Activated CD8-positive, alpha-beta T cell treated with anti-CD3 and anti-CD28 coated beads for 36 hours (primary cell): ENCODE measurements at regions not wholly inside any gene's neighbourhood (a gene's known extent, or its start where the extent isn't known, plus 50 kb on each side); places are given as distances from the start of the nearest gene placed in this dataset.

ENCODE experiments used
- ATAC-seq: fragments of 200-7000 bp; cut with Tn5 transposase; one replicate; pipeline ENCODE4 v1.10.0; 2021; ENCODE audit warnings: mild to moderate bottlenecking, moderate library complexity
- CTCF ChIA-PET: fragments of 350-600 bp; sonication (Branson Sonifier 250); formaldehyde crosslinking; loops from one replicate; lab custom pipeline; 2021; ENCODE audit warnings: antibody characterized with exemption; lab: Charles Lee
- POLR2A ChIA-PET: fragments of 350-600 bp; sonication (Branson Sonifier 250); formaldehyde crosslinking; loops from one replicate; lab custom pipeline; 2021; ENCODE audit warnings: antibody characterized with exemption; lab: Charles Lee
- DNase-seq: peaks from one replicate; pipeline ENCODE4 v3.0.0-alpha.2; 2020
- H3K27ac Mint-ChIP-seq: one replicate; pipeline ENCODE4 v1.8.0; 2021; ENCODE audit warnings: mild to moderate bottlenecking, mixed read lengths
- H3K27me3 Mint-ChIP-seq: one replicate; pipeline ENCODE4 v1.8.0; 2021; ENCODE audit warnings: mixed read lengths
- H3K36me3 Mint-ChIP-seq: one replicate; pipeline ENCODE4 v1.8.0; 2021; ENCODE audit warnings: low read depth, mixed read lengths
- H3K4me1 Mint-ChIP-seq: one replicate; pipeline ENCODE4 v1.8.0; 2021; ENCODE audit warnings: low read depth, mixed read lengths
- H3K4me3 Mint-ChIP-seq: one replicate; pipeline ENCODE4 v1.8.0; 2021; ENCODE audit warnings: mild to moderate bottlenecking, moderate library complexity, mixed read lengths
- H3K9me3 Mint-ChIP-seq: one replicate; pipeline ENCODE4 v1.8.0; 2021; ENCODE audit warnings: mixed read lengths
- intact Hi-C: fragments of 100-400 bp; cut with micrococcal nuclease; formaldehyde crosslinking; loops from one replicate; pipeline ENCODE4 v1.10.0; 2022
- TF ChIP-seq, protein P1 (sequence below): fragments of 200-600 bp; IDR thresholded peaks from one replicate; pipeline ENCODE4 v1.8.0; 2022; ENCODE audit warnings: antibody characterized with exemption, mild to moderate bottlenecking

DNA sequence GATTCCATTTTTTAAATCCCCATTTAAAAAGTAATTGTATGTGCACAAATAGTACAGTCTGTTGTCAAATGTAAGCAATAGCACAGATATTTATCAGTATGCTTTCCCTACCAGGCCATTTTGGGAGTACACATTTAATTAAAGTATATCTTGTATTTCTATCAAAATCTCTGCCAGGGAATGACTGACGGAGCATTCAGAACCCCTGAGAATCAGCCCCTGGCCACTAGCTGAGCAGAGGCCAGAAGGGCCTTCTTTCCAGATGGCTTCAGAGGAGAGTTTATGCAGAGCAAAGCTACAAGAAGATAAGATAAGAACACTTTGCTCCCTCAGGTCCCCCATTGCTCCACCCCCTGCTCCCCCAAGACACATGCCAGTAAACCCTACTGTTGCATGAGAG is 99.9 kb upstream of the PROX1 start:
- Mint-ChIP-seq H3K4me1 (no peaks in the 10 kb centered on the region), H3K27me3 (no peaks in the 10 kb centered on the region), H3K4me3 (no peak overlapping the region), H3K9me3 (no peaks in the 10 kb centered on the region), H3K36me3 (no peaks in the 10 kb centered on the region), H3K27ac (no peak overlapping the region)
- no peak for ATAC-seq
- intact Hi-C loops, result no loop called here
- POLR2A ChIA-PET, result no interaction called here
- TF ChIP-seq, protein P1, sequence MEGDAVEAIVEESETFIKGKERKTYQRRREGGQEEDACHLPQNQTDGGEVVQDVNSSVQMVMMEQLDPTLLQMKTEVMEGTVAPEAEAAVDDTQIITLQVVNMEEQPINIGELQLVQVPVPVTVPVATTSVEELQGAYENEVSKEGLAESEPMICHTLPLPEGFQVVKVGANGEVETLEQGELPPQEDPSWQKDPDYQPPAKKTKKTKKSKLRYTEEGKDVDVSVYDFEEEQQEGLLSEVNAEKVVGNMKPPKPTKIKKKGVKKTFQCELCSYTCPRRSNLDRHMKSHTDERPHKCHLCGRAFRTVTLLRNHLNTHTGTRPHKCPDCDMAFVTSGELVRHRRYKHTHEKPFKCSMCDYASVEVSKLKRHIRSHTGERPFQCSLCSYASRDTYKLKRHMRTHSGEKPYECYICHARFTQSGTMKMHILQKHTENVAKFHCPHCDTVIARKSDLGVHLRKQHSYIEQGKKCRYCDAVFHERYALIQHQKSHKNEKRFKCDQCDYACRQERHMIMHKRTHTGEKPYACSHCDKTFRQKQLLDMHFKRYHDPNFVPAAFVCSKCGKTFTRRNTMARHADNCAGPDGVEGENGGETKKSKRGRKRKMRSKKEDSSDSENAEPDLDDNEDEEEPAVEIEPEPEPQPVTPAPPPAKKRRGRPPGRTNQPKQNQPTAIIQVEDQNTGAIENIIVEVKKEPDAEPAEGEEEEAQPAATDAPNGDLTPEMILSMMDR, result no peak
- CTCF ChIA-PET, result no interaction called here
- no peak for DNase-seq

- intact Hi-C loops, result no loop called here
- TF ChIP-seq, protein P1, result no peak
- Mint-ChIP-seq H3K36me3 (no peaks in the 10 kb centered on the region), H3K27me3 (peaks cover 3% of the 10 kb centered on the region), H3K27ac (no peak overlapping the region), H3K4me1 (no peaks in the 10 kb centered on the region), H3K9me3 (no peaks in the 10 kb centered on the region), H3K4me3 (no peak overlapping the region)
- ChIA-PET POLR2A (no interaction called here), CTCF (no interaction called here)
- DNase-seq (no peak), ATAC-seq (no peak)
Measured at GRCh38 chr1:213891989-213892902, 95.5 kb upstream of the PROX1 start.

- Mint-ChIP-seq H3K27ac (no peak overlapping the region), H3K4me3 (no peak overlapping the region), H3K36me3 (no peaks in the 10 kb centered on the region), H3K27me3 (peaks cover 6% of the 10 kb centered on the region), H3K9me3 (no peaks in the 10 kb centered on the region), H3K4me1 (no peaks in the 10 kb centered on the region)
- intact Hi-C loops, result no loop called here
- ChIA-PET POLR2A (no interaction called here), CTCF (no interaction called here)
- no peak for ATAC-seq
- TF ChIP-seq, protein P1, result no peak
- no peak for DNase-seq
Measured at GRCh38 chr1:213898684-213899083, 89.1 kb upstream of the PROX1 start.

DNA sequence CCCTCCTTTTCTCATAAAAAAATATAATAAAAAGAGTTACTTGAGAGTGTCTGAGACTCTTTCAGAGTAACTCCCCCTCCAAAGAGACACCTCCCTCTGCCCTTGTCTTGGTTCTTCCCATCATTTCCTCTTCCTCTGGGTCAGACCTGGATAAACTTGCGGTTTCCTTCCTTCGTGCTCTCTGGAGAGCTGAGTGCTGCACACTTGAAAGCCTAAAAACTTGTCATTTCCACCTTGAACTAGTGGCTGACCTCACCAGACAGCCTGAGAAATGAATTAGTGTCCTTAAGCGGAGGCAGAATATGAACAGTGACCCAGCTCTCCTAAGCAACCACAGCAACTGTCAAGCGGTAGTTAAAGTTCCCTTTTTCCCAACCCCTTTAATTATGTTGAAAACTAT is 88.4 kb upstream of the PROX1 start:
- H3K4me1 Mint-ChIP-seq, result no peaks in the 10 kb centered on the region
- ATAC-seq, result no peak
- CTCF ChIA-PET, result no interaction called here
- POLR2A ChIA-PET, result no interaction called here
- intact Hi-C loops, result no loop called here
- H3K36me3 Mint-ChIP-seq, result no peaks in the 10 kb centered on the region
- H3K27me3 Mint-ChIP-seq, result peaks cover 6% of the 10 kb centered on the region
- TF ChIP-seq, protein P1, result no peak
- no peaks in the 10 kb centered on the region for H3K9me3 Mint-ChIP-seq
- H3K27ac Mint-ChIP-seq, result no peak overlapping the region
- H3K4me3 Mint-ChIP-seq, result no peak overlapping the region
- DNase-seq, result no peak

- Mint-ChIP-seq H3K9me3 (no peaks in the 10 kb centered on the region), H3K27me3 (peaks cover 4% of the 10 kb centered on the region), H3K36me3 (no peaks in the 10 kb centered on the region), H3K27ac (no peak overlapping the region), H3K4me1 (no peaks in the 10 kb centered on the region), H3K4me3 (no peak overlapping the region)
- DNase-seq (no peak), ATAC-seq (no peak)
- CTCF ChIA-PET, result no interaction called here
- POLR2A ChIA-PET, result no interaction called here
- intact Hi-C loops, result no loop called here
- TF ChIP-seq, protein P1, result no peak
Measured at GRCh38 chr1:213905344-213905743, 82.4 kb upstream of the PROX1 start.
